ENCODE measurements at regions not wholly inside any gene's neighbourhood (a gene's known extent, or its start where the extent isn't known, plus 50 kb on each side); places are given as distances from the start of the nearest gene placed in this dataset.
"Not testable (repeated sequence)": the region's sequence is repeated elsewhere in the genome, so short reads cannot be mapped to it uniquely, and the experiment has no call there.

GRCh38 chr13:58680115-58680514 lies 1048.6 kb downstream of the PCDH17 start:
- Histone ChIP-seq H3K27ac (no peak overlapping the region), H3K4me3 (no peak overlapping the region)
- no peak for TF ChIP-seq CTCF (IDR thresholded peaks at IDR 0.05)
- no peak for DNase-seq (ENCODE audit: low spot score)

- TF ChIP-seq CTCF (IDR thresholded peaks at IDR 0.05), result no peak
- DNase-seq (ENCODE audit: low spot score), result no peak
- H3K27ac ChIP-seq, result no peak overlapping the region
- no peak overlapping the region for H3K4me3 ChIP-seq
Observed at GRCh38 chr13:58682616-58683015, 1051.1 kb downstream of the PCDH17 start.

GRCh38 chr13:58687148-58687547 lies 1055.6 kb downstream of the PCDH17 start:
- no peak for DNase-seq (ENCODE audit: low spot score)
- Histone ChIP-seq H3K27ac (no peak overlapping the region), H3K4me3 (no peak overlapping the region)
- no peak for TF ChIP-seq CTCF (IDR thresholded peaks at IDR 0.05)

- no peak for TF ChIP-seq CTCF (IDR thresholded peaks at IDR 0.05)
Observed at GRCh38 chr13:58698531-58698930, 1067.0 kb downstream of the PCDH17 start.

GRCh38 chr13:58704953-58705352 lies 1073.4 kb downstream of the PCDH17 start:
- Histone ChIP-seq H3K4me3 (no peak overlapping the region), H3K27ac (no peak overlapping the region)
- no peak for TF ChIP-seq CTCF (IDR thresholded peaks at IDR 0.05)
- DNase-seq (ENCODE audit: low spot score), result no peak

More at GRCh38 chr13:58698531-58698930, 1067.0 kb downstream of the PCDH17 start:
- no peak for DNase-seq (ENCODE audit: low spot score)
- no peak overlapping the region for H3K4me3 ChIP-seq
- no peak overlapping the region for H3K27ac ChIP-seq

- TF ChIP-seq CTCF (IDR thresholded peaks at IDR 0.05), result no peak
- Histone ChIP-seq H3K27ac (no peak overlapping the region), H3K4me3 (no peak overlapping the region)
- no peak for DNase-seq (ENCODE audit: low spot score)
Observed at GRCh38 chr13:58706421-58706820, 1074.9 kb downstream of the PCDH17 start.

- TF ChIP-seq CTCF (IDR thresholded peaks at IDR 0.05), result no peak
- no peak for DNase-seq (ENCODE audit: low spot score)
- Histone ChIP-seq H3K27ac (no peak overlapping the region), H3K4me3 (no peak overlapping the region)
Observed at GRCh38 chr13:58712191-58712590, 1080.6 kb downstream of the PCDH17 start.

- H3K4me3 ChIP-seq, result not testable (repeated sequence)
Observed at GRCh38 chr13:58714016-58714415, 1082.5 kb downstream of the PCDH17 start.

More at GRCh38 chr13:58714016-58714415, 1082.5 kb downstream of the PCDH17 start:
- not testable (repeated sequence) for DNase-seq (ENCODE audit: low spot score); H3K27ac ChIP-seq
